Endothelial cell (in vitro differentiated cells): ENCODE measurements at regions not wholly inside any gene's neighbourhood (a gene's known extent, or its start where the extent isn't known, plus 50 kb on each side); places are given as distances from the start of the nearest gene placed in this dataset.

Experiments
- DNase-seq: peaks from one replicate; pipeline ENCODE4 v3.0.0; 2021; ENCODE audit warnings: low spot score
- H3K27ac Mint-ChIP-seq: one replicate; pipeline ENCODE4 v1.8.0; 2021; ENCODE audit warnings: mixed read lengths, inconsistent platforms; ENCODE audit not compliant: unreplicated experiment
- H3K27me3 Mint-ChIP-seq: one replicate; pipeline ENCODE4 v1.8.0; 2021; ENCODE audit warnings: mild to moderate bottlenecking, moderate library complexity, mixed read lengths, inconsistent platforms; ENCODE audit not compliant: unreplicated experiment
- H3K36me3 Mint-ChIP-seq: one replicate; pipeline ENCODE4 v1.8.0; 2021; ENCODE audit warnings: mild to moderate bottlenecking, low read depth, mixed read lengths, inconsistent platforms; ENCODE audit not compliant: unreplicated experiment
- H3K4me1 Mint-ChIP-seq: one replicate; pipeline ENCODE4 v1.8.0; 2021; ENCODE audit warnings: mild to moderate bottlenecking, mixed read lengths, inconsistent platforms; ENCODE audit not compliant: unreplicated experiment
- H3K4me3 Mint-ChIP-seq: one replicate; pipeline ENCODE4 v1.8.0; 2021; ENCODE audit warnings: mild to moderate bottlenecking, mixed read lengths, inconsistent platforms; ENCODE audit not compliant: unreplicated experiment
- H3K9me3 Mint-ChIP-seq: one replicate; pipeline ENCODE4 v1.8.0; 2021; ENCODE audit warnings: mixed read lengths, inconsistent platforms; ENCODE audit not compliant: unreplicated experiment
- TF ChIP-seq, protein P1 (sequence below): fragments of 200-600 bp; sonication (generic); IDR thresholded peaks from one replicate; pipeline ENCODE4 v1.5.0; 2021; ENCODE audit warnings: antibody characterized with exemption; ENCODE audit not compliant: unreplicated experiment

GRCh38 chr16:6682142-6682811 lies 650.4 kb upstream of the RBFOX1 start:
- TF ChIP-seq, protein P1, sequence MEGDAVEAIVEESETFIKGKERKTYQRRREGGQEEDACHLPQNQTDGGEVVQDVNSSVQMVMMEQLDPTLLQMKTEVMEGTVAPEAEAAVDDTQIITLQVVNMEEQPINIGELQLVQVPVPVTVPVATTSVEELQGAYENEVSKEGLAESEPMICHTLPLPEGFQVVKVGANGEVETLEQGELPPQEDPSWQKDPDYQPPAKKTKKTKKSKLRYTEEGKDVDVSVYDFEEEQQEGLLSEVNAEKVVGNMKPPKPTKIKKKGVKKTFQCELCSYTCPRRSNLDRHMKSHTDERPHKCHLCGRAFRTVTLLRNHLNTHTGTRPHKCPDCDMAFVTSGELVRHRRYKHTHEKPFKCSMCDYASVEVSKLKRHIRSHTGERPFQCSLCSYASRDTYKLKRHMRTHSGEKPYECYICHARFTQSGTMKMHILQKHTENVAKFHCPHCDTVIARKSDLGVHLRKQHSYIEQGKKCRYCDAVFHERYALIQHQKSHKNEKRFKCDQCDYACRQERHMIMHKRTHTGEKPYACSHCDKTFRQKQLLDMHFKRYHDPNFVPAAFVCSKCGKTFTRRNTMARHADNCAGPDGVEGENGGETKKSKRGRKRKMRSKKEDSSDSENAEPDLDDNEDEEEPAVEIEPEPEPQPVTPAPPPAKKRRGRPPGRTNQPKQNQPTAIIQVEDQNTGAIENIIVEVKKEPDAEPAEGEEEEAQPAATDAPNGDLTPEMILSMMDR: peak; percentile 91
- no peaks in the 10 kb centered on the region for H3K36me3 Mint-ChIP-seq
- H3K4me1 Mint-ChIP-seq: no peaks in the 10 kb centered on the region
- H3K27ac Mint-ChIP-seq: no peak overlapping the region
- no peak overlapping the region for H3K4me3 Mint-ChIP-seq
- DNase-seq: peak; percentile 68
- H3K9me3 Mint-ChIP-seq: no peaks in the 10 kb centered on the region
- no peaks in the 10 kb centered on the region for H3K27me3 Mint-ChIP-seq

DNA sequence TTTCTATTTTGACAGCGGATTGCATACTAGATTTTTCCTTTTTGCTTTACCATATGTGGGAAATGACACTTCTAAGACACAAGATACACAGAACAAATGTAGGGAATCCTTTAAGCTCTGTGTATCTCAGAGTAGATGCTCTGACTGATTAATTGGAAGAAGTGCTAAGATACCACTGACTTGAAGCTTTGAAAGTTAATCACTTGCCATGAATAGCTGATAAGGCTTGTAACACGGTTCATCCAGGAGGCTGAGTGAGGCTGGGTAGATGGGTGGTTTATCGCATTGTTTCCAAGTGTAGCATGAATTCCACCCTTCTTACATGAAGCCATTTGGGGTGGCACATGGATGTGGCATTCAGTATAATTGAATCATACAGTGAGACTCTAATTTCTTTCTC lies 654.1 kb upstream of the RBFOX1 start:
- H3K9me3 Mint-ChIP-seq: no peaks in the 10 kb centered on the region
- no peaks in the 10 kb centered on the region for H3K4me1 Mint-ChIP-seq
- H3K27ac Mint-ChIP-seq: no peak overlapping the region
- TF ChIP-seq, protein P1: no peak
- H3K4me3 Mint-ChIP-seq: no peak overlapping the region
- no peaks in the 10 kb centered on the region for H3K36me3 Mint-ChIP-seq
- H3K27me3 Mint-ChIP-seq: no peaks in the 10 kb centered on the region
- no peak for DNase-seq

GRCh38 chr16:6674071-6674470 lies 658.6 kb upstream of the RBFOX1 start:
- TF ChIP-seq, protein P1: no peak
- no peak for DNase-seq
- H3K4me1 Mint-ChIP-seq: no peaks in the 10 kb centered on the region
- no peak overlapping the region for H3K4me3 Mint-ChIP-seq
- H3K27ac Mint-ChIP-seq: no peak overlapping the region
- H3K27me3 Mint-ChIP-seq: no peaks in the 10 kb centered on the region
- H3K36me3 Mint-ChIP-seq: no peaks in the 10 kb centered on the region
- no peaks in the 10 kb centered on the region for H3K9me3 Mint-ChIP-seq

GRCh38 chr16:6672507-6672906 lies 660.1 kb upstream of the RBFOX1 start:
- no peaks in the 10 kb centered on the region for H3K4me1 Mint-ChIP-seq
- H3K36me3 Mint-ChIP-seq: no peaks in the 10 kb centered on the region
- no peaks in the 10 kb centered on the region for H3K9me3 Mint-ChIP-seq
- no peak for DNase-seq
- H3K27me3 Mint-ChIP-seq: no peaks in the 10 kb centered on the region
- H3K4me3 Mint-ChIP-seq: no peak overlapping the region
- TF ChIP-seq, protein P1: no peak
- no peak overlapping the region for H3K27ac Mint-ChIP-seq

DNA sequence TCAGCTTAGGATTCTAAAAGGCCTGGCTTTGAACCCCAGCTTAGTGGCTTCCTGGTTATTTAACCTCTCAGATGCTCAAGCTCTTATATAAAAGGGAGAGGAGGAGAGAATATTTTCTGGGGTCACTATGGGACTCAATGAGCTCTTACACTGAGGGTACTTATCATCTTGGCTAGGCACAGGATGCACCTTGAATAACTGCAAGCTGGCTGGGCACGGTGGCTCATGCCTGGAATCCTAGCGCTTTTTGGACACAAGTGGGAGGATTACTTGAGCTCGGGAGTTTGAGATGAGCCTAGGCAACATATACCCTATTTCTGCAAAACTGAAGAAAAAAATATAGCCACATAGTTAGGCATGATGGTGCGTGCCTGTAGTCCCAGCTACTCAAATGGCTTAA lies 665.3 kb upstream of the RBFOX1 start:
- Mint-ChIP-seq H3K4me1 (no peaks in the 10 kb centered on the region), H3K9me3 (no peaks in the 10 kb centered on the region), H3K27me3 (peaks cover 2% of the 10 kb centered on the region), H3K27ac (no peak overlapping the region), H3K4me3 (no peak overlapping the region), H3K36me3 (no peaks in the 10 kb centered on the region)
- TF ChIP-seq, protein P1: no peak
- DNase-seq: no peak
